ENCODE measurements at regions not wholly inside any gene's neighbourhood (a gene's known extent, or its start where the extent isn't known, plus 50 kb on each side); places are given as distances from the start of the nearest gene placed in this dataset.

- TF ChIP-seq CTCF (IDR thresholded peaks at IDR 0.05), result no peak
- TF ChIP-seq POLR2A (IDR thresholded peaks at IDR 0.05), result no peak
- no peak for TF ChIP-seq POLR2AphosphoS5 (IDR thresholded peaks at IDR 0.05)
- TF ChIP-seq EP300 (IDR thresholded peaks at IDR 0.05), result no peak
These were observed 173.9 kb upstream of the MEOX2 start for GRCh38 chr7:15860264-15860949.
